ENCODE measurements at regions not wholly inside any gene's neighbourhood (a gene's known extent, or its start where the extent isn't known, plus 50 kb on each side); places are given as distances from the start of the nearest gene placed in this dataset.

DNA sequence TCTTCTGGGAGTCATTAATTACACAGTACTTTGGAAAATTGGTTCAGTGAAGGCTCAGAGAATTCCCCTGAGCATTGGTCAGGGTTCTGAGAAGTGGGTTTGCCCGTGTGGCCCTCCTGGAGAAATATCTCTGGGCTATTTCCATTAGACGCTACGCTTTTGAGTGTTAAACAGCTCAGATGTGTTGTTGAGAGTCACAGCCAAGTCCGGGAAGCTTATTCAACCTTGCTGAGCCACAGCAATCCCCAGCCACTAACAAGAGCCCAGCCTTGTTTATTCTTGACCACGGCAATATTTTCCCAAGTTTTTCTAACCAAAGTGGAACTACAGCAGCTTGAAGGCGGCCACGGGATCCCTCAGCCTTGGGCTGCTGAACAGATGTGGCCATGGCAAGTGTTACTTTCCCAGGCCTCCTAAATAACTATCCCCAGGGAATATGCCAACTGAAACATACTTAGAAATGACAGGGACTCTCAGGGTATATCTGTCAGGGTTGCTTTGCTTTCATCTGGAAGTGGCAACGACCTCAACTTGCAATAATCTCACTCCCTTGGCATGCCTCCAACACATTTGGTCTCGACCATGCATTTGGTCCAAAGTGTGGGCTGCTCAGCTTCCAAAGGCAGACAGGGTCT, 214.7 kb downstream of the EMX2 start:
- TF ChIP-seq, protein P1, sequence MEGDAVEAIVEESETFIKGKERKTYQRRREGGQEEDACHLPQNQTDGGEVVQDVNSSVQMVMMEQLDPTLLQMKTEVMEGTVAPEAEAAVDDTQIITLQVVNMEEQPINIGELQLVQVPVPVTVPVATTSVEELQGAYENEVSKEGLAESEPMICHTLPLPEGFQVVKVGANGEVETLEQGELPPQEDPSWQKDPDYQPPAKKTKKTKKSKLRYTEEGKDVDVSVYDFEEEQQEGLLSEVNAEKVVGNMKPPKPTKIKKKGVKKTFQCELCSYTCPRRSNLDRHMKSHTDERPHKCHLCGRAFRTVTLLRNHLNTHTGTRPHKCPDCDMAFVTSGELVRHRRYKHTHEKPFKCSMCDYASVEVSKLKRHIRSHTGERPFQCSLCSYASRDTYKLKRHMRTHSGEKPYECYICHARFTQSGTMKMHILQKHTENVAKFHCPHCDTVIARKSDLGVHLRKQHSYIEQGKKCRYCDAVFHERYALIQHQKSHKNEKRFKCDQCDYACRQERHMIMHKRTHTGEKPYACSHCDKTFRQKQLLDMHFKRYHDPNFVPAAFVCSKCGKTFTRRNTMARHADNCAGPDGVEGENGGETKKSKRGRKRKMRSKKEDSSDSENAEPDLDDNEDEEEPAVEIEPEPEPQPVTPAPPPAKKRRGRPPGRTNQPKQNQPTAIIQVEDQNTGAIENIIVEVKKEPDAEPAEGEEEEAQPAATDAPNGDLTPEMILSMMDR (IDR thresholded peaks at IDR 0.05) = no peak
- no peak overlapping the region for H2AFZ ChIP-seq (ENCODE audit: insufficient read depth, low read depth, low read length, poor library complexity, severe bottlenecking)
- intact Hi-C loops (cut with micrococcal nuclease) = no loop called here
- no peak overlapping the region for H3K4me3 ChIP-seq (replicated peaks in 1 of 3; ENCODE audit: low read depth in 2 of 3, low read length in 3 of 3)
- no peaks in the 10 kb centered on the region for H3K79me2 ChIP-seq (ENCODE audit: insufficient read depth, low read length)
- H3K4me1 ChIP-seq (ENCODE audit: control insufficient read depth in 1 of 2, insufficient read depth in 2 of 2, low read length in 2 of 2) = no peaks in the 10 kb centered on the region
- WGBS (ENCODE audit: insufficient coverage) = 76% methylated on average over 4 of the region's 9 CpGs
- Mint-ChIP-seq H3K27ac (no peak overlapping the region), H3K9me3 (no peaks in the 10 kb centered on the region), H3K27me3 (ENCODE audit: low read depth in 3 of 3) (peaks cover 2 to 16% (median 5%) of the 10 kb centered on the region in 3 donors), H3K4me3 (no peak overlapping the region), H3K4me1 (no peaks in the 10 kb centered on the region), H3K36me3 (no peaks in the 10 kb centered on the region)
- H4K20me1 ChIP-seq (ENCODE audit: insufficient read depth, low read length) = no peaks in the 10 kb centered on the region
- no peaks in the 10 kb centered on the region for H3K27me3 ChIP-seq (ENCODE audit: control insufficient read depth in 2 of 2, insufficient read depth in 2 of 2, low read length in 2 of 2)
- H3K9ac ChIP-seq (ENCODE audit: insufficient read depth, low read length, poor library complexity, severe bottlenecking) = no peak overlapping the region
- H3K27ac ChIP-seq (ENCODE audit: low read depth in 1 of 2, low read length in 2 of 2) = no peak overlapping the region
- H3K36me3 ChIP-seq (replicated peaks in 1 of 2; ENCODE audit: control insufficient read depth in 1 of 2, insufficient read depth in 2 of 2, low read length in 2 of 2) = no peaks in the 10 kb centered on the region
- DNase-seq = no peak
- no peak overlapping the region for H3K4me2 ChIP-seq (replicated peaks; ENCODE audit: extremely low read depth, low read length, poor library complexity, severe bottlenecking)
- H3K9me3 ChIP-seq (replicated peaks in 1 of 2; ENCODE audit: control insufficient read depth in 1 of 2, insufficient read depth in 1 of 2, low read length in 2 of 2) = no peaks in the 10 kb centered on the region

DNA sequence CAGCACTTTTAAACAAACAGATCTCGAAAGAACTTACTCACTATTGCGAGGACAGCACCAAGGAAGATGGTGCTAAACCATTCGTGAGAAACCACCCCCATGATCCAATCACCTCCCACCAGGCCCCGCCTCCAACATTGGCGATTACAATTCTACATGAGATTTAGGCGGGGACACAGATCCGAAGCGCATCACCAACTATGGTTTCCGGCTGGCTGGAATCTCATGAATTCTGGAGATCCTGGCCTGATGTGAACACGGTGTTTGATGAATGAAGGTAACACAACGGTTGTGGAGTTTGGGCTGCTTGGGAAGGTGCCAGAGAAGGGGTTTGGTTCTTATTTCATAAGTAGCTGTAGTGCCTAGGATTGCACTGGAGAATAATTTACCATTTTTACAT, 216.7 kb downstream of the EMX2 start:
- Histone ChIP-seq H3K4me3 (replicated peaks in 1 of 3; ENCODE audit: low read depth in 2 of 3, low read length in 3 of 3) (no peak overlapping the region), H3K9me3 (replicated peaks in 1 of 2; ENCODE audit: control insufficient read depth in 1 of 2, insufficient read depth in 1 of 2, low read length in 2 of 2) (no peaks in the 10 kb centered on the region), H3K27ac (ENCODE audit: low read depth in 1 of 2, low read length in 2 of 2) (no peak overlapping the region), H3K27me3 (ENCODE audit: control insufficient read depth in 2 of 2, insufficient read depth in 2 of 2, low read length in 2 of 2) (no peaks in the 10 kb centered on the region), H3K9ac (ENCODE audit: insufficient read depth, low read length, poor library complexity, severe bottlenecking) (no peak overlapping the region), H2AFZ (ENCODE audit: insufficient read depth, low read depth, low read length, poor library complexity, severe bottlenecking) (no peak overlapping the region), H3K4me1 (ENCODE audit: control insufficient read depth in 1 of 2, insufficient read depth in 2 of 2, low read length in 2 of 2) (no peaks in the 10 kb centered on the region), H3K4me2 (replicated peaks; ENCODE audit: extremely low read depth, low read length, poor library complexity, severe bottlenecking) (no peak overlapping the region), H3K79me2 (ENCODE audit: insufficient read depth, low read length) (no peaks in the 10 kb centered on the region), H3K36me3 (replicated peaks in 1 of 2; ENCODE audit: control insufficient read depth in 1 of 2, insufficient read depth in 2 of 2, low read length in 2 of 2) (no peaks in the 10 kb centered on the region), H4K20me1 (ENCODE audit: insufficient read depth, low read length) (no peaks in the 10 kb centered on the region)
- Mint-ChIP-seq H3K4me1 (no peaks in the 10 kb centered on the region), H3K27me3 (ENCODE audit: low read depth in 3 of 3) (peaks cover 3 to 14% (median 5%) of the 10 kb centered on the region in 3 donors), H3K36me3 (no peaks in the 10 kb centered on the region), H3K9me3 (no peaks in the 10 kb centered on the region), H3K27ac (no peak overlapping the region), H3K4me3 (no peak overlapping the region)
- intact Hi-C loops (cut with micrococcal nuclease) = no loop called here
- WGBS (ENCODE audit: insufficient coverage) = 91% methylated on average over 8 of the region's 11 CpGs
- no peak for DNase-seq
- TF ChIP-seq, protein P1 (IDR thresholded peaks at IDR 0.05) = no peak

Measured in CD14-positive monocyte (primary cell).